ENCODE measurements at regions not wholly inside any gene's neighbourhood (a gene's known extent, or its start where the extent isn't known, plus 50 kb on each side); places are given as distances from the start of the nearest gene placed in this dataset.

DNA sequence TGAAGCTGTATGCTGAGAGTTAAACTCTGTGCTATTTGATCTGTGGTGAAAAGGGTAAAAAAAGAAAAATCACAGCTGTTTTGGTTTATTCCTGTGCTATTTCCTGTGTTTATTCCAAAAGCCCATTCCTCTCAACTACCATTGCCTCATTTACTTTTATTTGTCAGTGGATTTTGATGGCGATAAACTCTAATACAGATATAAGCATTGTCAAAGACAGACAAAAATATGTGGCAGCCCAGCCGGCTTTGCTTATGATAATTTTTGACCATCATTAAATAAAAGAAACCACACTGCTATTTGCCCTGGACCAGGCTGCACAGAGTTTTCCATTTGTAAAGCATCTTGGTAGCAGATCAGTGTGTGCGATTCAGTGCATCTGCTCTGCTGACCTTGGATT lies 473.6 kb upstream of the ASIC2 start:
- no peaks in the 10 kb centered on the region for H3K9me3 ChIP-seq
- H3K27ac ChIP-seq, result no peak overlapping the region
- no peaks in the 10 kb centered on the region for H3K4me1 ChIP-seq
- peaks cover 6% of the 10 kb centered on the region for H3K27me3 ChIP-seq
- no peak overlapping the region for H3K4me3 ChIP-seq
- intact Hi-C loops (cut with DNase I), result no loop called here
- H3K36me3 ChIP-seq, result no peaks in the 10 kb centered on the region
- ATAC-seq (no peak), DNase-seq (no peak)
- TF ChIP-seq, protein P1, sequence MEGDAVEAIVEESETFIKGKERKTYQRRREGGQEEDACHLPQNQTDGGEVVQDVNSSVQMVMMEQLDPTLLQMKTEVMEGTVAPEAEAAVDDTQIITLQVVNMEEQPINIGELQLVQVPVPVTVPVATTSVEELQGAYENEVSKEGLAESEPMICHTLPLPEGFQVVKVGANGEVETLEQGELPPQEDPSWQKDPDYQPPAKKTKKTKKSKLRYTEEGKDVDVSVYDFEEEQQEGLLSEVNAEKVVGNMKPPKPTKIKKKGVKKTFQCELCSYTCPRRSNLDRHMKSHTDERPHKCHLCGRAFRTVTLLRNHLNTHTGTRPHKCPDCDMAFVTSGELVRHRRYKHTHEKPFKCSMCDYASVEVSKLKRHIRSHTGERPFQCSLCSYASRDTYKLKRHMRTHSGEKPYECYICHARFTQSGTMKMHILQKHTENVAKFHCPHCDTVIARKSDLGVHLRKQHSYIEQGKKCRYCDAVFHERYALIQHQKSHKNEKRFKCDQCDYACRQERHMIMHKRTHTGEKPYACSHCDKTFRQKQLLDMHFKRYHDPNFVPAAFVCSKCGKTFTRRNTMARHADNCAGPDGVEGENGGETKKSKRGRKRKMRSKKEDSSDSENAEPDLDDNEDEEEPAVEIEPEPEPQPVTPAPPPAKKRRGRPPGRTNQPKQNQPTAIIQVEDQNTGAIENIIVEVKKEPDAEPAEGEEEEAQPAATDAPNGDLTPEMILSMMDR (IDR thresholded peaks at IDR 0.05), result no peak

DNA sequence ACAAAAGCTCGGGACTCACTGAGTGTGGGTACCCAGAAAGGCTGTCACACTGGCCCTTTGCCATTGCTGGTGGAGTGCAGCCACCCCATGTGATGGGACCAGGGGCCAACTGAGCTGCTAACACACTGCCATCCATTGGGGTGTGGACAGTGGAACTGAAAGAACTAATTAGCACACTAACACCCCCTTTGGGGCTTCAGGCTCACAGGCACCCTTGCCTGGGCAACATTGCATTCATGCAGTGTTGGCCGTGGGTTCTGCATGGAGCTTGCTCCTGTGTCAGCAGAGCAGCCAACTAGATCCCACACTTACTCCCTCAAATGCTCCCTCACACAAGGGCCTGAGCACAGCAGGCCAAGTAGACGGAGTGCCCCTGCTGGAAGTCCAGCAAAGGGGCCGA lies 476.0 kb upstream of the ASIC2 start:
- no peaks in the 10 kb centered on the region for H3K9me3 ChIP-seq
- H3K36me3 ChIP-seq, result no peaks in the 10 kb centered on the region
- H3K27ac ChIP-seq, result no peak overlapping the region
- intact Hi-C loops (cut with DNase I), result no loop called here
- ATAC-seq (no peak), DNase-seq (no peak)
- no peaks in the 10 kb centered on the region for H3K4me1 ChIP-seq
- peaks cover 6% of the 10 kb centered on the region for H3K27me3 ChIP-seq
- no peak overlapping the region for H3K4me3 ChIP-seq
- TF ChIP-seq, protein P1 (IDR thresholded peaks at IDR 0.05), result no peak

DNA sequence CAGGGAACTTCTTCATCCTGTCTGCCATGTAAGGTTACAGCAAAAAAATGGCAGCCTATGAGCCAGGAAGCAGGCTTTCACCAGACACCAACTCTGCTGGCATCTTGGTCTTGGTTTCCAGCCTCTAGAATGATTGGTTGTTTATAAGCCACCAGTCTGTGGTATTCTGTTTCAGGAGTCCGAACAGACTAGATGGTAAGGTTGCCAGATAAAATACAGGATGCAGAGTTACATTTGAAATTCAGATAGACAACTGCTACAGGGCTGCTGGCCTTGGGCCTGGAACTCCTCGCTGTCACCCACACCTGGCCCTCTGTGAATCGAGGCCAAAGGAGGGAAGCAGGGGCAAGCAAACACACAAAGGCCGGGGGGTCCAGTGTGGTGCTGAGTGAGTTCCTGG lies 478.8 kb upstream of the CCL2 start:
- no peak overlapping the region for H3K4me3 ChIP-seq
- H3K27ac ChIP-seq, result no peak overlapping the region
- TF ChIP-seq, protein P1 (IDR thresholded peaks at IDR 0.05), result no peak
- intact Hi-C loops (cut with DNase I), result no loop called here
- no peaks in the 10 kb centered on the region for H3K36me3 ChIP-seq
- ATAC-seq (no peak), DNase-seq (no peak)
- H3K4me1 ChIP-seq, result no peaks in the 10 kb centered on the region
- H3K9me3 ChIP-seq, result no peaks in the 10 kb centered on the region
- H3K27me3 ChIP-seq, result no peaks in the 10 kb centered on the region

- no peak for ATAC-seq
- intact Hi-C loops (cut with DNase I), result no loop called here
- no peaks in the 10 kb centered on the region for H3K4me1 ChIP-seq
- H3K9me3 ChIP-seq, result no peaks in the 10 kb centered on the region
- no peak overlapping the region for H3K27ac ChIP-seq
- TF ChIP-seq, protein P1 (IDR thresholded peaks at IDR 0.05), result no peak
- H3K36me3 ChIP-seq, result no peaks in the 10 kb centered on the region
- DNase-seq, result no peak
- no peaks in the 10 kb centered on the region for H3K27me3 ChIP-seq
- no peak overlapping the region for H3K4me3 ChIP-seq
These were observed 478.2 kb upstream of the CCL2 start for GRCh38 chr17:33776903-33777302.

DNA sequence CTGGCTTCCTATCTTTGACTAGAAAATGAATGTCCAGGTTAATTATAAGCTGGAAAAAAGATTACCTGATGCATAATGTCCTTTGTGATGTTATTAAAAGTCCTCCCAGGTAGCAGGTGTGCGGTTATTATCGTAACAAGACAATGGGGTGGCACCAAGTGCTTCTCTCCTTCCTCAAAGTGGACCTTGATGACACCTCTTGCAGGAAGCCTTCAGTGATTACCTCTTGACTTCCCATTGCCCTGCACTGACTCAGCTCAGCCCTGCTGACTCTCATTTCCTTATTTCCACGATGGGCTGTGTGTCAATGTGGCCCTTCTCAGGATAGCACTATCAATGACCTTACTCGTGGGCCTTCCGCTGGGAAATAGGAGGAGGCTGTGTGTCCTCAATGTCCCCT lies 477.4 kb upstream of the CCL2 start:
- DNase-seq (no peak), ATAC-seq (no peak)
- H3K27me3 ChIP-seq, result no peaks in the 10 kb centered on the region
- H3K4me3 ChIP-seq, result no peak overlapping the region
- no peaks in the 10 kb centered on the region for H3K36me3 ChIP-seq
- TF ChIP-seq, protein P1 (IDR thresholded peaks at IDR 0.05), result no peak
- intact Hi-C loops (cut with DNase I), result no loop called here
- no peak overlapping the region for H3K27ac ChIP-seq
- H3K4me1 ChIP-seq, result no peaks in the 10 kb centered on the region
- no peaks in the 10 kb centered on the region for H3K9me3 ChIP-seq

GRCh38 chr17:33778505-33779233 lies 476.4 kb upstream of the CCL2 start:
- no peak for ATAC-seq
- Histone ChIP-seq H3K4me3 (no peak overlapping the region), H3K4me1 (no peaks in the 10 kb centered on the region), H3K27ac (no peak overlapping the region), H3K36me3 (no peaks in the 10 kb centered on the region), H3K27me3 (no peaks in the 10 kb centered on the region), H3K9me3 (no peaks in the 10 kb centered on the region)
- DNase-seq, result no peak
- TF ChIP-seq, protein P1 (IDR thresholded peaks at IDR 0.05), result no peak
- intact Hi-C loops (cut with DNase I), result no loop called here

All from upper lobe of right lung (tissue), 1 donor.